HG02938 (cell line): ENCODE measurements at regions not wholly inside any gene's neighbourhood (a gene's known extent, or its start where the extent isn't known, plus 50 kb on each side); places are given as distances from the start of the nearest gene placed in this dataset.

ENCODE experiments used
- ATAC-seq: cut with Tn5 transposase; IDR thresholded peaks from one replicate; pipeline ENCODE4 v1.9.1; 2021; ENCODE audit warnings: mild to moderate bottlenecking, moderate library complexity; ENCODE audit not compliant: unreplicated experiment

DNA sequence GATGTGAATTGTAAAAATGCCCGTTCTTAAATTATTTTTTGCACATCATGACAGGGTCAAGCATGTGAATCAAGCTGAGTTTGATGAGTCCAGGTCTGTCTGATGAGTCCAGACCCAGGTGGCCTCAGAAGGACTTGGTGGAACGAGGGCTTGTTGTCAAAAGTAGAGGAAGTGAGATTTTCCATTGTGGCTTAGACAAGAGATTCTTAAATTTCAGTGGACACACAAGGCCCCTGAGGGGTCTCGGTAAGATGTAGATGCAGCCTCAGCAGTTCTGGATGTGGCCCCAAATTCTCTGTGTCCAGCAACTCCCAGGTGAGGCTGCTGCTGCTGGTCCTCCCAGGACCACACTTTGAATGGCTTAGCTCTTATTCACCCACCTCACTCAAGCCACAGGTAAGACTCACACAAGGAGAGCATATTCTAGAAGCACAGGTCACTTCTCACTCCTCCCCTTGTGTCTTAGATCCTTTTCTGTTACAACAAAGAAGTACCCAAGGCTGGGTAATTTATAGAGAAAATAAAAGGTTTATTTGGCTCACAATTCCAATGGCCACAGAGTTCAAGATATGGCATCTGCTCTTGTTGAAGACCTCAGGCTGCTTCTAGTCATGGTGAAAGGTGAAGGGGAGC is 98.8 kb downstream of the GGTLC2 start:
- no peak for ATAC-seq

GRCh38 chr22:22744412-22745224 is 100.2 kb downstream of the GGTLC2 start:
- ATAC-seq: no peak

DNA sequence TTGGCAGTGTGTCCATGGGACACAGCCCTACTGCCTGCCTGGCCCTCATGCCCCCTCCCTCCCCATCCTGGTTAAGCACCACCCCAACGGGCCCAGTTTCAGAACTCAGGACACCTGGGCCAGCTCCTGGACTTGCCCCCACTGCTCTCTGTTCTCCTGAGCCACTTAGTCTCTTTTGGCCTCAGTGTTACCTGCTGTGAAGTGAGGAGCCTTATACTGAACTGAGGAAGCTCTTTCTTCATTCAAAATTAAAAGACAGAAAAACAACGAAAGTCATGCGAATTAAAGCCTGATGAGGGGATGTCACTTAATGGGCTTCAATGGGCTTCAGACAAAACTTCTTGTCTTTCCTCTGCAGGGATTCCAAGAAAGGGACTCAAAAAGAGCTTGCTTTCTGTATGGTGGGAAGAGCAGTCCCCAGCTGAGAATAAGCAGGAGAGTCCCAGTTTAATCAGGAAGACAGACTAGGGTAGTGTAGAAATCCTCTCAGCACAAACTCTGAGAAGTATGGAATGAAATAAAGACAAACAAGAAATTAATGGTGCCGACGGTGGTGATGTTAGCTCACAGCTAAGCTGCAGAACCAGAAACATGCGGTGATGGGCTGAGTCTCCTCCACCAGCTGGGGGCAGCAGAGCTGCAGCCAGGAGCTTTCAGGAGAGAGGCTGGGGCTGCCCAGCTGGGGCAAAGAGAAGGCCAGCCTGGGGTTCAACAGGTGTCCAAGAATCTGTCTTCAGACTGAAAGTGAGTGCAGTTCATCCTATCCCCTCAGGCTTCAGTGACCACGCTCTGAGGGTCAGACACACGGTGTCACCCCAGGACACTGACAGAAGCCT is 101.0 kb downstream of the GGTLC2 start:
- no peak for ATAC-seq

DNA sequence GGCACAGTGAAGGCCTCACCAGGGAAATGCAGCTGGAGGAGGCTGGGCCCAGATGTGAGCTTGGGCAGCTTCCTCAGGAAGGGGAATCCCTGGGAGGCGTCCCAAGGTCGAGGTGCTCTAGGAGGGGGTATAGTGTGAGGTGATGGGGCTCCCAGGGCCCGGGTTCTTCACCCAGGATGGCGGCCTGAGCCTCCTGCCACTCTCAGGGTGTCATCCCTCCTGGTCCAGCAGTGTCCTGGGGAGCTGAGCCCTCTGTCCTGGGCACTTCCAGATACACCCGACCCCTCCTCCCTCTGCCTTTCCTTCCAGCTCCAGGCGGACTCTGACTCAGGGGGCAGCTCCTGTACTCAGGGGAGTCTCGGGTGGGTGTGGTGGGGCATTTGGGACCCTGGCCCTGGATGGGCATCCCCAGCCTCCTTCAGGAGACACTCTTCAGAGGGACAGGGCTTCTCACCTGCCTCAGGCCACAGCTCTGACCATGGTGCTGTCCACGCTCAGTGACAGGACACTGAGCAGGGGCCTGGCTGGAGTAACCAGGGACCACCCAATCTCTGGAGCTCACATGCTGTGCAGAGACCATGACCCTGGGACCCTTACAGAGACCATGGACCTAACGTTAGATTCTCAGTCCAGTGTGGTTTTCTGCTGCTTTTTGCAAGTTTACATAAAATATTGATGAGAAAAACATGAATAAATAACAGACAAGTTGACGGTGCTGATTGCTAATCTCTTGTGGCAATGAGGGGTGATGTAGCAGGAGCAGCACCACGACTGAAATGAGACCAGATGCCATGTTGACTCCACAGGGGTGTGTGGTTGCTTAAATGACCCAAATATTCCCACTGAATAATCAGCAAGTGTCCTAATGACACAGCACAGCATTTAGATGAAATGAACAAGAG is 101.9 kb downstream of the GGTLC2 start:
- ATAC-seq: no peak

- no peak for ATAC-seq
These were observed 102.8 kb downstream of the GGTLC2 start for GRCh38 chr22:22746963-22747933.

- ATAC-seq: no peak
These were observed 103.9 kb downstream of the GGTLC2 start for GRCh38 chr22:22748297-22748743.

- ATAC-seq: no peak
These were observed 104.3 kb downstream of the GGTLC2 start for GRCh38 chr22:22748756-22749155.

DNA sequence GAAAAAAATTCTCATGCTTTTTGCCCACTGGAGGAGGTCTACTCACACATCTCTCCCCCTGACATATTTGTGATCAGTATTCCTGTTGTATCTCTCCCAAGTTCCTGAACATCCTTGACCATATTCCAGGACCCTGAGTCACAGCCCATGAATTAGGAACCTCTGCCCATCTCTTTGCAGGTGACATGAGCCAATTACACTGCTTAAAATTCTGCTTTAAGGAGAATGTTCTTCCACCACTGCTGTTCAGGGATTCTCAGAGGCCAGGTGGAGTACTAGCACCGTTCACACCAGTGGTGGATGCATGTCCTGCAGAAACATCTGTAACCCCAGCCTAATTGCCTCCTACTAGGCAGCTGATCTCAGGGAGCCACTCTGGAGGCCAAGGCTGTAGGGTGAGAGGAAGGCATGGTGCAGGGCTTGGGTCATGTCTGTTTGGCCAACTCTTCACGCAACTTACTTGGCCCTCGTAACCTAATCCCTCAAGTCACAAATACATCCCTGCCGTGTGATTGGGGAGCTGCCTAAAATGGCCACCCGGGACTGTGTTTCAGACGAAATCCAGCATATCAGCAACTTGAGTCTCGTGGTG is 104.8 kb downstream of the GGTLC2 start:
- no peak for ATAC-seq

DNA sequence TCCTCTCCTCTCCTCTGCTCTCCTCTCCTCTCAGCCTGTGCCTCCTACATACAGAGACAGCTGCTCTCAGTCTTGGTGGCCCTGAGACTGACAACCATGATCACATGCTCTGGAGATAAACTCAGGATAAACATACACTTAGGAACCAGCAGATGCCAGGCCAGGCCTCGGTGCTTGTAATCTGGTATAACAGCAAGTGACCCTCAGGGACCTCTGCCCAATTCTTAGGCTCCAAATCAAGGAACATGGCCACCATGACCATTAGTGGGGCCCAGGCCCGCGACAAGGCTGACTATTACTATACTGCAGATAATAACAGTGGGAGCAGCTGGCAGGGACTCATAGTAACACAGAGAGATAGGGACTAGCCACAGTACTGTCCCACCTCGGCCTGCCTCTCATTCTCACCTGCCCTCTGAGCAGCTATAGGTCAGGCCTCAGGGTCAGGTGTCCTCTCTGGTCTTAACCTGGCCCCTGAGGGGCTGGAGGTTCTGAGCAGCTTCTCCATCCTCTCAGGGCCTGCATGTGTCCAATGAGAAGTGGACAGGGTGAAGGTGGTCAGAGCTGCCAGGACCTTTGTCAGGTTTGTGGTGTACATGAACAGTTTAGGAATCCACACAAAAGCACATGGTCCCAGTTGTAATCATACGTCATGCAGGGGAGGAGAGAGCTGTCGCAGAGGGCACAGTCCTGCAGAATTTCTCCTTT is 106.1 kb downstream of the GGTLC2 start:
- ATAC-seq: no peak

DNA sequence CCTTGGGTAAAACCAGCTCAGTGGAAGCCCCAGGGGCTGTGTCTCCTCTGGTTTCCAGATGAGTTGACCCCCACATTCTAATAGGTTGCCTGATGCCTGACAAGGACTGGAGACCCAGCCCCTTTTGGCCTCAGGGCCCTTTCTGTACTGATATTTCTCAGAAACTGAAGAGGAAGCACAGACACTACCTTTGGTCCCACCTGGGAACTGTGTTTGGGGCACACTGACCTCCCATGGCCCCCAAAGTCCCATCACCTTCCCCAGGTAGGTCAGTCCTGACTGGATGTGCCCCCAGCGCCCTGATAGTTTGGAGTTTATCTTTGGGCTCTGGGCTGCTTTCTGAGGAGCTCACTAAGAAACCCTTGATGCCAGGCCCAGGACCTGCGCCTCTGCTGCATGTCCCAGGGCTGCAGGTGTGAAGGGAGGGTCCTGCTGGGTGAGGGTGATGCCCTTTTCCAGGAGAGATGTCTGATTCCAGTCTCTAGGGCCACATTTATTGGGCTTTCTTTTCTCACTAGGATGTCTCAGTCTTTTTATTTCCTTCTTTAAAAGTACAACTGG is 106.7 kb downstream of the GGTLC2 start:
- ATAC-seq: no peak

- ATAC-seq: no peak
These were observed 107.8 kb downstream of the GGTLC2 start for GRCh38 chr22:22752199-22752555.

- no peak for ATAC-seq
These were observed 108.4 kb downstream of the GGTLC2 start for GRCh38 chr22:22752556-22753477.

DNA sequence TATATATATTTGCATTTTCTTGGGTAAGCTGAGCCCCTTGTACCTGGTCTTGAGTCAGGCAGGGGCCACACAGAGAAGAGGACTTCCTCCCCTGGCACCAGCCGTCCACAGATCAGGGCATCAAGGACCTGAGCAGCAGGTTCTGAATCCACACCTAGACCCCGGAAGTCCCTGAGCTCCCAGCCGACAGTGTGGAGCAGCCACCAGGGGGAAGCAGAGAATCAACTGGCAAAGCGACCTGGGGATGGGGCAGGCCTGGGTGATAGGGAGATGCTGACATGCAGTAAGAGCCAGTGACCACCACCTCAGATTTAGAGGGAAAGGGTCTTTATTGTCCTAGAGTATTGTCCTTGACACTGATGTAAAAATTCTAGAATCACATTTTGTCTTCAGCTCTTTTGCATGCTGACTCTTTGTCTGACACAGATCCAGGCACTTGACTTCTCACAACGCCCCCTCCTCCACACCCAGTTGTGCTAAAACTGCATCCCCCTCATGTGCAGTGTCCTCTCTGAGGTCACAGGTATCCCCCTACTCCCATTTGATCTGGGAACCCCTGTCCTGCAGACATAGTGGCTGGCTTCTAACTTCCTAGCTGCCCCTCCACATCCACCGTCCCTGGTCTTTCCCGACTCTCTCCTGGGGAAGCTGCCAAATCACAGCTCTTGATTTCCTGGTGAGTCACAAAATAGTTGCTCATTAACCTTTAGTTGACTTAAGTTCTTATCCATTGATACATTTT is 109.3 kb downstream of the GGTLC2 start:
- ATAC-seq: no peak

- ATAC-seq: no peak
These were observed 109.8 kb downstream of the GGTLC2 start for GRCh38 chr22:22754268-22754657.

GRCh38 chr22:22754961-22755777 is 110.8 kb downstream of the GGTLC2 start:
- no peak for ATAC-seq

- no peak for ATAC-seq
These were observed 111.3 kb downstream of the GGTLC2 start for GRCh38 chr22:22755778-22756100.
